Neural cell (in vitro differentiated cells): ENCODE measurements at regions not wholly inside any gene's neighbourhood (a gene's known extent, or its start where the extent isn't known, plus 50 kb on each side); places are given as distances from the start of the nearest gene placed in this dataset.

Experiments used
- CTCF ChIP-seq: fragments of 450-650 bp; IDR thresholded peaks from 2 replicates; pipeline ENCODE4 v1.5.1; 2014; ENCODE audit warnings: antibody characterized with exemption, mild to moderate bottlenecking, moderate library complexity; ENCODE audit not compliant: poor library complexity, severe bottlenecking
- EP300 ChIP-seq: fragments of 450-650 bp; conservative IDR thresholded peaks from 2 replicates; pipeline ENCODE4 v1.6.1; 2014; ENCODE audit warnings: antibody characterized with exemption, mild to moderate bottlenecking, moderate library complexity; ENCODE audit not compliant: poor library complexity, severe bottlenecking
- EZH2 ChIP-seq: fragments of 200-600, 300-800 bp; shearing (Covaris generic), sonication (generic); IDR thresholded peaks from 2 replicates; pipeline ENCODE4 v1.6.1; 2014; ENCODE audit warnings: antibody characterized with exemption, low read length, borderline replicate concordance, mild to moderate bottlenecking; ENCODE audit not compliant: insufficient read depth, poor library complexity, severe bottlenecking
- MXI1 ChIP-seq: fragments of 450-650 bp; conservative IDR thresholded peaks from 2 replicates; pipeline ENCODE4 v1.6.1; 2014; ENCODE audit warnings: antibody characterized with exemption, mild to moderate bottlenecking; ENCODE audit not compliant: poor library complexity, severe bottlenecking
- POLR2AphosphoS5 ChIP-seq: IDR thresholded peaks from 2 replicates; pipeline ENCODE4 v1.6.1; 2012
- RAD21 ChIP-seq: fragments of 450-650 bp; conservative IDR thresholded peaks from 2 replicates; pipeline ENCODE4 v1.6.1; 2014; ENCODE audit warnings: antibody characterized with exemption, mild to moderate bottlenecking, moderate library complexity
- REST ChIP-seq: IDR thresholded peaks from 2 replicates; pipeline ENCODE4 v1.6.1; 2012; ENCODE audit warnings: borderline replicate concordance
- SMC3 ChIP-seq: fragments of 450-650 bp; conservative IDR thresholded peaks from 2 replicates; pipeline ENCODE4 v1.6.1; 2014; ENCODE audit warnings: antibody characterized with exemption, mild to moderate bottlenecking, moderate library complexity; ENCODE audit not compliant: poor library complexity
- TAF1 ChIP-seq: IDR thresholded peaks from 2 replicates; pipeline ENCODE4 v1.6.1; 2012; ENCODE audit warnings: low read depth

GRCh38 chr4:22215084-22215483 is 266.5 kb upstream of the KCNIP4 start:
- no peak for TF ChIP-seq REST
- no peak for TF ChIP-seq TAF1
- TF ChIP-seq CTCF, result no peak
- TF ChIP-seq POLR2AphosphoS5, result no peak
- no peak for TF ChIP-seq RAD21
- no peak for TF ChIP-seq EP300
- TF ChIP-seq EZH2, result no peak
- TF ChIP-seq MXI1, result no peak
- TF ChIP-seq SMC3, result no peak
